ENCODE measurements at regions not wholly inside any gene's neighbourhood (a gene's known extent, or its start where the extent isn't known, plus 50 kb on each side); places are given as distances from the start of the nearest gene placed in this dataset.

- Histone ChIP-seq H3K4me1 (no peaks in the 10 kb centered on the region), H3K9me3 (no peaks in the 10 kb centered on the region), H3K4me3 (no peak overlapping the region), H3K27me3 (ENCODE audit: insufficient read depth in 3 of 3, low read length in 2 of 3) (peaks cover 0 to 4% (median 4%) of the 10 kb centered on the region in 3 donors), H3K27ac (no peak overlapping the region), H3K36me3 (ENCODE audit: insufficient read depth in 1 of 2, low read depth in 1 of 2) (no peaks in the 10 kb centered on the region)
- 90 to 93% (median 91%) methylated on average over 15 of the region's 15 CpGs for WGBS, 3 donors
- DNase-seq (no peak), ATAC-seq (no peak)
- TF ChIP-seq, protein P1, sequence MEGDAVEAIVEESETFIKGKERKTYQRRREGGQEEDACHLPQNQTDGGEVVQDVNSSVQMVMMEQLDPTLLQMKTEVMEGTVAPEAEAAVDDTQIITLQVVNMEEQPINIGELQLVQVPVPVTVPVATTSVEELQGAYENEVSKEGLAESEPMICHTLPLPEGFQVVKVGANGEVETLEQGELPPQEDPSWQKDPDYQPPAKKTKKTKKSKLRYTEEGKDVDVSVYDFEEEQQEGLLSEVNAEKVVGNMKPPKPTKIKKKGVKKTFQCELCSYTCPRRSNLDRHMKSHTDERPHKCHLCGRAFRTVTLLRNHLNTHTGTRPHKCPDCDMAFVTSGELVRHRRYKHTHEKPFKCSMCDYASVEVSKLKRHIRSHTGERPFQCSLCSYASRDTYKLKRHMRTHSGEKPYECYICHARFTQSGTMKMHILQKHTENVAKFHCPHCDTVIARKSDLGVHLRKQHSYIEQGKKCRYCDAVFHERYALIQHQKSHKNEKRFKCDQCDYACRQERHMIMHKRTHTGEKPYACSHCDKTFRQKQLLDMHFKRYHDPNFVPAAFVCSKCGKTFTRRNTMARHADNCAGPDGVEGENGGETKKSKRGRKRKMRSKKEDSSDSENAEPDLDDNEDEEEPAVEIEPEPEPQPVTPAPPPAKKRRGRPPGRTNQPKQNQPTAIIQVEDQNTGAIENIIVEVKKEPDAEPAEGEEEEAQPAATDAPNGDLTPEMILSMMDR (IDR thresholded peaks at IDR 0.05) = no peak
- intact Hi-C loops (cut with DNase I) = no loop called here
These were observed 141.5 kb upstream of the PPP2R2D start for GRCh38 chr10:131759347-131759746.

DNA sequence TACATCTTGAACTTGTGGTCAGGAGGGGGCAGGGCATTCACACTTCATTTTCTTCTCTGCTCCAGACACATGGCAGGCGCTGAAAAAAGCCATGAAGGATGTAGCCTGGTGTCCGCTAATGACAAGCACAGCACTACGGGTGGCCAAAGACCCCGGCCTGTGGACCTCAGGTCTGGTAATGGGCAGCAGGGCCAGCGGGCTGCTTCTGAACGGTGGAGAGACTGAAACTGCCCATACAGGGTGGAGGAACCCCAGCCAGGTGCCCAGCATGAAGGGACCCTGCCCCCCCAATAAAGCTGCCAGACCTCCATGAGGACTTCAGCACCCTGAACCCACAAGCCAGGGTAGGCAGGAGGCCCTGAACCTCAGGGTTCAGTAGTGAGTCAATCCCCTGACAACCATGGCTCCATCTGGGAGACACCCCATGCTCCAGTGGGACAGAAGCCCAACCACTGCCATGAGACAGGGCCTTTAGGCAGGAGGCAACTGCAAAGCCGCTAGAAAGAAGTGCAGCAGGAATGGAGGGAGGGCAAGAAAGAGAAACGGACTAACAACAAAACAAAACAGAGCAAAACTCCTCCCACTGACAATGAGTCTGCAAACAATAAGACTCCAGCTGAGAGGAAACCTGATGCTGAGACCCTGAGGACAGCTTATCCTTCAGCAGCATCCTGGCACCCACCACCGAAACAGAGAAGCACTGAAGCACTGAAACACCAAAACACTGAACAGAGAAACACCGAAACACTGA, 140.2 kb upstream of the PPP2R2D start:
- Histone ChIP-seq H3K27me3 (ENCODE audit: insufficient read depth in 3 of 3, low read length in 2 of 3) (peaks cover 0 to 4% (median 4%) of the 10 kb centered on the region in 3 donors), H3K36me3 (ENCODE audit: insufficient read depth in 1 of 2, low read depth in 1 of 2) (no peaks in the 10 kb centered on the region), H3K27ac (no peak overlapping the region), H3K4me1 (no peaks in the 10 kb centered on the region), H3K4me3 (no peak overlapping the region), H3K9me3 (no peaks in the 10 kb centered on the region)
- intact Hi-C loops (cut with DNase I) = no loop called here
- WGBS, 3 donors = 77 to 82% (median 79%) methylated on average over 10 of the region's 10 CpGs
- TF ChIP-seq, protein P1 (IDR thresholded peaks at IDR 0.05) = no peak
- DNase-seq (no peak), ATAC-seq (no peak)

DNA sequence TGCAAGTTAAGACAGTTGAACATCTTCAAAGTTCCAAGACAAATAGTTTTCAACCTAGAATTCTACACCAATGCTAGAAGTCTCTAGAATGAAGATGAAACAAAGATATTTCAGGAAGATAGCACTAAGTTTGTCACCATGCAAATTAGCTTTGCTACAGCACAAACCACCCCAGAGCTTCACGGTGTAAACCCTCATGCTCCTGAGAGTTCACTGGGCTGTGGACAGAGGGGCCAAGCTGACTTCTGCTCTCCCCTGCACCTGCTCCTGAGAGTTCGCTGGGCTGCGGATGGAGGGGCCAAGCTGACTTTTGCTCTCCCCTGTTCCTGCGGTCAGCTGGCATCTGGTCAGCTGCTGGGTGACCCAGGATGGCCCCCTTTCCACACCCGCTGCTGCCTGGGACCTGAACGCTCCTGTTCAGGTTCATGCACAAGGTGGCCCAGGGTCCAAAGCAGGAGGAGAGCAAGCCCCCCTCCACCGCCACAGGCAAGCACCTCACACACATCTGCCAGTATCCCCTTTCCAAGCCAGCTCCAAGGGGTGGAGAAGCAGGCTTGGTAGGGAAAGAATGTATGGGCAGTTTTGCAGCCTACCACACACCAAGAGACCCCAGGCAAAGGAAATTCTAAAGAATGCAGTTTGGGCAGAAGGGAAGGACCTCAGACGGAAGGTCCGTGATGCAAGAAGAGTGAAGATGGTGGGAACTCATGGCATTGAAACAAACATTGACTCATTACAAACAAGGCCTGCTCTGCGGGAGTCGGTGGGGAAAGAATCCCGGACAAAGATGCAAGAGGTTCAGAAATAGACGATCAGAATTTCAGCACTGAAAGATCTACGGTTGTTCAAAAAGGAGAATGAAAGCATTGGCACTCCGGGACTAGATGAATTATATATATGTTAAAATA, 137.8 kb upstream of the PPP2R2D start:
- no peak overlapping the region for H3K27ac ChIP-seq
- DNase-seq (no peak), ATAC-seq (no peak)
- intact Hi-C loops (cut with DNase I) = no loop called here
- H3K36me3 ChIP-seq (ENCODE audit: insufficient read depth in 1 of 2, low read depth in 1 of 2) = no peaks in the 10 kb centered on the region
- no peak overlapping the region for H3K4me3 ChIP-seq
- 70 to 76% (median 74%) methylated on average over 15 of the region's 15 CpGs for WGBS, 3 donors
- peaks cover 0 to 4% (median 4%) of the 10 kb centered on the region in 3 donors for H3K27me3 ChIP-seq (ENCODE audit: insufficient read depth in 3 of 3, low read length in 2 of 3)
- TF ChIP-seq, protein P1 (IDR thresholded peaks at IDR 0.05) = no peak
- H3K4me1 ChIP-seq = no peaks in the 10 kb centered on the region
- H3K9me3 ChIP-seq = no peaks in the 10 kb centered on the region

- Histone ChIP-seq H3K9me3 (no peaks in the 10 kb centered on the region), H3K36me3 (ENCODE audit: insufficient read depth in 1 of 2, low read depth in 1 of 2) (no peaks in the 10 kb centered on the region), H3K4me3 (no peak overlapping the region), H3K27me3 (ENCODE audit: insufficient read depth in 3 of 3, low read length in 2 of 3) (peaks cover 0 to 4% (median under 1%) of the 10 kb centered on the region in 3 donors), H3K27ac (no peak overlapping the region), H3K4me1 (no peaks in the 10 kb centered on the region)
- DNase-seq (no peak), ATAC-seq (no peak)
- TF ChIP-seq, protein P1 (IDR thresholded peaks at IDR 0.05) = no peak
- intact Hi-C loops (cut with DNase I) = no loop called here
- WGBS, 3 donors = 71 to 82% (median 82%) methylated on average over 9 of the region's 9 CpGs
These were observed 135.9 kb upstream of the PPP2R2D start for GRCh38 chr10:131764929-131765328.
